SK-N-DZ (cell line): ENCODE measurements at regions not wholly inside any gene's neighbourhood (a gene's known extent, or its start where the extent isn't known, plus 50 kb on each side); places are given as distances from the start of the nearest gene placed in this dataset.
"Not testable (repeated sequence)": the region's sequence is repeated elsewhere in the genome, so short reads cannot be mapped to it uniquely, and the experiment has no call there.

Experiments
- DNase-seq: peaks from one replicate; pipeline ENCODE4 v3.0.0-alpha.2; 2015; ENCODE audit warnings: low spot score

- DNase-seq, result no peak
Measured at GRCh38 chr3:61444782-61445181, 116.6 kb upstream of the PTPRG start.

GRCh38 chr3:61445924-61446323, 115.4 kb upstream of the PTPRG start:
- no peak for DNase-seq

GRCh38 chr3:61446341-61446740, 115.0 kb upstream of the PTPRG start:
- DNase-seq, result no peak

GRCh38 chr3:61448378-61448777, 113.0 kb upstream of the PTPRG start:
- no peak for DNase-seq

GRCh38 chr3:61449327-61450040, 111.9 kb upstream of the PTPRG start:
- no peak for DNase-seq

GRCh38 chr3:61450866-61451265, 110.5 kb upstream of the PTPRG start:
- DNase-seq, result no peak

GRCh38 chr3:61451841-61452240, 109.5 kb upstream of the PTPRG start:
- no peak for DNase-seq

GRCh38 chr3:61452535-61453090, 108.8 kb upstream of the PTPRG start:
- no peak for DNase-seq

GRCh38 chr3:61454006-61454585, 107.3 kb upstream of the PTPRG start:
- DNase-seq, result no peak

- DNase-seq, result no peak
Measured at GRCh38 chr3:61454801-61455200, 106.6 kb upstream of the PTPRG start.

GRCh38 chr3:61460636-61461035, 100.7 kb upstream of the PTPRG start:
- no peak for DNase-seq

- no peak for DNase-seq
Measured at GRCh38 chr3:61463191-61463590, 98.2 kb upstream of the PTPRG start.

GRCh38 chr3:61464518-61465140, 96.7 kb upstream of the PTPRG start:
- no peak for DNase-seq

- DNase-seq, result no peak
Measured at GRCh38 chr3:61466357-61466756, 95.0 kb upstream of the PTPRG start.

GRCh38 chr3:61483997-61484396, 77.4 kb upstream of the PTPRG start:
- no peak for DNase-seq

GRCh38 chr3:61493339-61493738, 68.0 kb upstream of the PTPRG start:
- no peak for DNase-seq

- not testable (repeated sequence) for DNase-seq
Measured at GRCh38 chr3:61494309-61494708, 67.1 kb upstream of the PTPRG start.

GRCh38 chr3:61497463-61497862, 63.9 kb upstream of the PTPRG start:
- DNase-seq, result no peak

- DNase-seq, result no peak
Measured at GRCh38 chr3:61505197-61505596, 56.2 kb upstream of the PTPRG start.

GRCh38 chr3:61507946-61508345, 53.4 kb upstream of the PTPRG start:
- no peak for DNase-seq
